ENCODE measurements at regions not wholly inside any gene's neighbourhood (a gene's known extent, or its start where the extent isn't known, plus 50 kb on each side); places are given as distances from the start of the nearest gene placed in this dataset.

DNA sequence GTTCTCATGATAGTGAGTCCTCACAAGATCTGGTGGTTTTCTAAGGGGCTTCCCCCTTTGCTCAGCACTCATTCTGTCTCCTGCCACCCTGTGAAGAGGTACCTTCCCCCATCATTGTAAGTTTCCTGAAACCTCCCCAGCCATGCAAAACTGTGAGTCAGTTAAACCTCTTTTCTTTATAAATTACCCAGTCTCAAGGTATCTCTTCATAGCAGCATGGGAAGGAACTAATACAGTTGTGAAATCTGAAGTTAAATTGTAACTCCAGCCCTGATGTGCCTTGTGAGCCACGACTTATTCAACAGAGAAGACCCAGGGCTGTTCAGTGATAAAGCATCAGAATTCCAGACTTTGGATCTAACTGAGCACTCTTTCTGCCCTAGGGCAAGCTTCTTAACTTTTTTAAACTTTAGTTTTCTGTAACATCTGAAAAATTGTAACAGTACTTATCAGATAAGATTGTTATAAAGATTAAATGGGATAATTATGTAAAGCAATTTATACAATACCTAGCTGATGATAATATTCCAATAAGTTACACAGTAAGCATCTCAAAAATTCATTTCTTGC, 220.0 kb downstream of the TRPC6 start (continued):
- TF ChIP-seq, protein P1, sequence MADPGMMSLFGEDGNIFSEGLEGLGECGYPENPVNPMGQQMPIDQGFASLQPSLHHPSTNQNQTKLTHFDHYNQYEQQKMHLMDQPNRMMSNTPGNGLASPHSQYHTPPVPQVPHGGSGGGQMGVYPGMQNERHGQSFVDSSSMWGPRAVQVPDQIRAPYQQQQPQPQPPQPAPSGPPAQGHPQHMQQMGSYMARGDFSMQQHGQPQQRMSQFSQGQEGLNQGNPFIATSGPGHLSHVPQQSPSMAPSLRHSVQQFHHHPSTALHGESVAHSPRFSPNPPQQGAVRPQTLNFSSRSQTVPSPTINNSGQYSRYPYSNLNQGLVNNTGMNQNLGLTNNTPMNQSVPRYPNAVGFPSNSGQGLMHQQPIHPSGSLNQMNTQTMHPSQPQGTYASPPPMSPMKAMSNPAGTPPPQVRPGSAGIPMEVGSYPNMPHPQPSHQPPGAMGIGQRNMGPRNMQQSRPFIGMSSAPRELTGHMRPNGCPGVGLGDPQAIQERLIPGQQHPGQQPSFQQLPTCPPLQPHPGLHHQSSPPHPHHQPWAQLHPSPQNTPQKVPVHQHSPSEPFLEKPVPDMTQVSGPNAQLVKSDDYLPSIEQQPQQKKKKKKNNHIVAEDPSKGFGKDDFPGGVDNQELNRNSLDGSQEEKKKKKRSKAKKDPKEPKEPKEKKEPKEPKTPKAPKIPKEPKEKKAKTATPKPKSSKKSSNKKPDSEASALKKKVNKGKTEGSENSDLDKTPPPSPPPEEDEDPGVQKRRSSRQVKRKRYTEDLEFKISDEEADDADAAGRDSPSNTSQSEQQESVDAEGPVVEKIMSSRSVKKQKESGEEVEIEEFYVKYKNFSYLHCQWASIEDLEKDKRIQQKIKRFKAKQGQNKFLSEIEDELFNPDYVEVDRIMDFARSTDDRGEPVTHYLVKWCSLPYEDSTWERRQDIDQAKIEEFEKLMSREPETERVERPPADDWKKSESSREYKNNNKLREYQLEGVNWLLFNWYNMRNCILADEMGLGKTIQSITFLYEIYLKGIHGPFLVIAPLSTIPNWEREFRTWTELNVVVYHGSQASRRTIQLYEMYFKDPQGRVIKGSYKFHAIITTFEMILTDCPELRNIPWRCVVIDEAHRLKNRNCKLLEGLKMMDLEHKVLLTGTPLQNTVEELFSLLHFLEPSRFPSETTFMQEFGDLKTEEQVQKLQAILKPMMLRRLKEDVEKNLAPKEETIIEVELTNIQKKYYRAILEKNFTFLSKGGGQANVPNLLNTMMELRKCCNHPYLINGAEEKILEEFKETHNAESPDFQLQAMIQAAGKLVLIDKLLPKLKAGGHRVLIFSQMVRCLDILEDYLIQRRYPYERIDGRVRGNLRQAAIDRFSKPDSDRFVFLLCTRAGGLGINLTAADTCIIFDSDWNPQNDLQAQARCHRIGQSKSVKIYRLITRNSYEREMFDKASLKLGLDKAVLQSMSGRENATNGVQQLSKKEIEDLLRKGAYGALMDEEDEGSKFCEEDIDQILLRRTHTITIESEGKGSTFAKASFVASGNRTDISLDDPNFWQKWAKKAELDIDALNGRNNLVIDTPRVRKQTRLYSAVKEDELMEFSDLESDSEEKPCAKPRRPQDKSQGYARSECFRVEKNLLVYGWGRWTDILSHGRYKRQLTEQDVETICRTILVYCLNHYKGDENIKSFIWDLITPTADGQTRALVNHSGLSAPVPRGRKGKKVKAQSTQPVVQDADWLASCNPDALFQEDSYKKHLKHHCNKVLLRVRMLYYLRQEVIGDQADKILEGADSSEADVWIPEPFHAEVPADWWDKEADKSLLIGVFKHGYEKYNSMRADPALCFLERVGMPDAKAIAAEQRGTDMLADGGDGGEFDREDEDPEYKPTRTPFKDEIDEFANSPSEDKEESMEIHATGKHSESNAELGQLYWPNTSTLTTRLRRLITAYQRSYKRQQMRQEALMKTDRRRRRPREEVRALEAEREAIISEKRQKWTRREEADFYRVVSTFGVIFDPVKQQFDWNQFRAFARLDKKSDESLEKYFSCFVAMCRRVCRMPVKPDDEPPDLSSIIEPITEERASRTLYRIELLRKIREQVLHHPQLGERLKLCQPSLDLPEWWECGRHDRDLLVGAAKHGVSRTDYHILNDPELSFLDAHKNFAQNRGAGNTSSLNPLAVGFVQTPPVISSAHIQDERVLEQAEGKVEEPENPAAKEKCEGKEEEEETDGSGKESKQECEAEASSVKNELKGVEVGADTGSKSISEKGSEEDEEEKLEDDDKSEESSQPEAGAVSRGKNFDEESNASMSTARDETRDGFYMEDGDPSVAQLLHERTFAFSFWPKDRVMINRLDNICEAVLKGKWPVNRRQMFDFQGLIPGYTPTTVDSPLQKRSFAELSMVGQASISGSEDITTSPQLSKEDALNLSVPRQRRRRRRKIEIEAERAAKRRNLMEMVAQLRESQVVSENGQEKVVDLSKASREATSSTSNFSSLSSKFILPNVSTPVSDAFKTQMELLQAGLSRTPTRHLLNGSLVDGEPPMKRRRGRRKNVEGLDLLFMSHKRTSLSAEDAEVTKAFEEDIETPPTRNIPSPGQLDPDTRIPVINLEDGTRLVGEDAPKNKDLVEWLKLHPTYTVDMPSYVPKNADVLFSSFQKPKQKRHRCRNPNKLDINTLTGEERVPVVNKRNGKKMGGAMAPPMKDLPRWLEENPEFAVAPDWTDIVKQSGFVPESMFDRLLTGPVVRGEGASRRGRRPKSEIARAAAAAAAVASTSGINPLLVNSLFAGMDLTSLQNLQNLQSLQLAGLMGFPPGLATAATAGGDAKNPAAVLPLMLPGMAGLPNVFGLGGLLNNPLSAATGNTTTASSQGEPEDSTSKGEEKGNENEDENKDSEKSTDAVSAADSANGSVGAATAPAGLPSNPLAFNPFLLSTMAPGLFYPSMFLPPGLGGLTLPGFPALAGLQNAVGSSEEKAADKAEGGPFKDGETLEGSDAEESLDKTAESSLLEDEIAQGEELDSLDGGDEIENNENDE (IDR thresholded peaks at IDR 0.05; ENCODE audit: insufficient replicate concordance, low read length): no peak
- TF ChIP-seq EP300 (IDR thresholded peaks at IDR 0.05; ENCODE audit: borderline replicate concordance in 1 of 2, low read depth in 2 of 2, low read length in 2 of 2): no peak
- TF ChIP-seq FOSL1 (IDR thresholded peaks at IDR 0.05; ENCODE audit: insufficient read depth, low read depth, low read length): no peak
